ENCODE measurements at regions not wholly inside any gene's neighbourhood (a gene's known extent, or its start where the extent isn't known, plus 50 kb on each side); places are given as distances from the start of the nearest gene placed in this dataset.

GRCh38 chrX:9258421-9259104 lies 206.3 kb upstream of the TBL1X start:
- in situ Hi-C loops (cut with MboI; ENCODE audit: low pct_ligation_motif_present in 1 of 4, low pct_unique_long_range_greater_than_20kb in 1 of 4, low sequenced_read_pairs in 3 of 4) = no loop called here
- H3K4me3 ChIP-seq = no peak overlapping the region
- H3K36me3 ChIP-seq = no peaks in the 10 kb centered on the region
- no peak for TF ChIP-seq POLR2A (IDR thresholded peaks at IDR 0.05)
- TF ChIP-seq EP300 (IDR thresholded peaks at IDR 0.05; ENCODE audit: low read depth) = no peak
- TF ChIP-seq POLR2AphosphoS5 (IDR thresholded peaks at IDR 0.05) = no peak
- no peak for TF ChIP-seq CTCF (IDR thresholded peaks at IDR 0.05)
- intact Hi-C loops (cut with DNase I; ENCODE audit: low total_unique reads) = no loop called here
- H3K27ac ChIP-seq = no peak overlapping the region
- H3K4me1 ChIP-seq = no peaks in the 10 kb centered on the region
- H3K27me3 ChIP-seq = no peaks in the 10 kb centered on the region
- H3K9me3 ChIP-seq = no peaks in the 10 kb centered on the region
- DNase-seq = no peak
- WGBS, 2 donors (ENCODE audit: low coverage in 1 of 2) = 60 to 70% methylated on average over 3 of the region's 3 CpGs

GRCh38 chrX:9260603-9261002 lies 204.3 kb upstream of the TBL1X start:
- WGBS, 2 donors (ENCODE audit: low coverage in 1 of 2) = 20 to 53% methylated on average over 1 of the region's 1 CpG
- intact Hi-C loops (cut with DNase I; ENCODE audit: low total_unique reads) = no loop called here
- Histone ChIP-seq H3K4me1 (no peaks in the 10 kb centered on the region), H3K27me3 (no peaks in the 10 kb centered on the region), H3K27ac (no peak overlapping the region), H3K9me3 (no peaks in the 10 kb centered on the region), H3K4me3 (no peak overlapping the region), H3K36me3 (no peaks in the 10 kb centered on the region)
- no peak for DNase-seq
- no peak for TF ChIP-seq POLR2A (IDR thresholded peaks at IDR 0.05)
- TF ChIP-seq EP300 (IDR thresholded peaks at IDR 0.05; ENCODE audit: low read depth) = no peak
- no peak for TF ChIP-seq POLR2AphosphoS5 (IDR thresholded peaks at IDR 0.05)
- TF ChIP-seq CTCF (IDR thresholded peaks at IDR 0.05) = no peak
- in situ Hi-C loops (cut with MboI; ENCODE audit: low pct_ligation_motif_present in 1 of 4, low pct_unique_long_range_greater_than_20kb in 1 of 4, low sequenced_read_pairs in 3 of 4) = no loop called here

- no peaks in the 10 kb centered on the region for H3K36me3 ChIP-seq
- WGBS, 2 donors (ENCODE audit: low coverage in 1 of 2) = 53 to 100% methylated on average over 1 to 6 of the region's 6 CpGs
- intact Hi-C loops (cut with DNase I; ENCODE audit: low total_unique reads) = no loop called here
- H3K27ac ChIP-seq = no peak overlapping the region
- no peaks in the 10 kb centered on the region for H3K27me3 ChIP-seq
- in situ Hi-C loops (cut with MboI; ENCODE audit: low pct_ligation_motif_present in 1 of 4, low pct_unique_long_range_greater_than_20kb in 1 of 4, low sequenced_read_pairs in 3 of 4) = no loop called here
- DNase-seq = no peak
- no peaks in the 10 kb centered on the region for H3K4me1 ChIP-seq
- H3K9me3 ChIP-seq = no peaks in the 10 kb centered on the region
- no peak overlapping the region for H3K4me3 ChIP-seq
- TF ChIP-seq POLR2AphosphoS5 (IDR thresholded peaks at IDR 0.05) (no peak), POLR2A (IDR thresholded peaks at IDR 0.05) (no peak), CTCF (IDR thresholded peaks at IDR 0.05) (no peak), EP300 (IDR thresholded peaks at IDR 0.05; ENCODE audit: low read depth) (no peak)
Measured at GRCh38 chrX:9267415-9267814, 197.4 kb upstream of the TBL1X start.

GRCh38 chrX:9269134-9269533 lies 195.7 kb upstream of the TBL1X start:
- H3K9me3 ChIP-seq = no peaks in the 10 kb centered on the region
- H3K27me3 ChIP-seq = no peaks in the 10 kb centered on the region
- no peak overlapping the region for H3K4me3 ChIP-seq
- no peaks in the 10 kb centered on the region for H3K36me3 ChIP-seq
- no peaks in the 10 kb centered on the region for H3K4me1 ChIP-seq
- intact Hi-C loops (cut with DNase I; ENCODE audit: low total_unique reads) (no loop called here), in situ Hi-C loops (cut with MboI; ENCODE audit: low pct_ligation_motif_present in 1 of 4, low pct_unique_long_range_greater_than_20kb in 1 of 4, low sequenced_read_pairs in 3 of 4) (no loop called here)
- TF ChIP-seq POLR2A (IDR thresholded peaks at IDR 0.05) (no peak), EP300 (IDR thresholded peaks at IDR 0.05; ENCODE audit: low read depth) (no peak), POLR2AphosphoS5 (IDR thresholded peaks at IDR 0.05) (no peak), CTCF (IDR thresholded peaks at IDR 0.05) (no peak)
- no peak overlapping the region for H3K27ac ChIP-seq
- 94% methylated on average over 4 of the region's 4 CpGs; no CpG with 5 or more reads in 1 of the 2 donors for WGBS, 2 donors (ENCODE audit: low coverage in 1 of 2)
- DNase-seq = no peak
